IPS-15b (cell line): ENCODE measurements at regions not wholly inside any gene's neighbourhood (a gene's known extent, or its start where the extent isn't known, plus 50 kb on each side); places are given as distances from the start of the nearest gene placed in this dataset.

Experiments
- H3K27me3 ChIP-seq: one replicate; pipeline ENCODE4 v1.6.1; 2013; ENCODE audit warnings: low read length; ENCODE audit not compliant: control insufficient read depth, insufficient read depth
- H3K36me3 ChIP-seq: one replicate; pipeline ENCODE4 v1.6.1; 2013; ENCODE audit warnings: low read length; ENCODE audit not compliant: control insufficient read depth, insufficient read depth
- H3K4me1 ChIP-seq: one replicate; pipeline ENCODE4 v1.6.1; 2013; ENCODE audit warnings: mild to moderate bottlenecking, low read length; ENCODE audit not compliant: control insufficient read depth, insufficient read depth
- H3K4me3 ChIP-seq: one replicate; pipeline ENCODE4 v1.5.1; 2013; ENCODE audit warnings: low read depth, low read length
- H3K9ac ChIP-seq: one replicate; pipeline ENCODE4 v1.6.1; 2013; ENCODE audit warnings: low read depth, mild to moderate bottlenecking, low read length
- H3K9me3 ChIP-seq: one replicate; pipeline ENCODE4 v1.6.1; 2013; ENCODE audit warnings: mild to moderate bottlenecking, low read length; ENCODE audit not compliant: control insufficient read depth, insufficient read depth

DNA sequence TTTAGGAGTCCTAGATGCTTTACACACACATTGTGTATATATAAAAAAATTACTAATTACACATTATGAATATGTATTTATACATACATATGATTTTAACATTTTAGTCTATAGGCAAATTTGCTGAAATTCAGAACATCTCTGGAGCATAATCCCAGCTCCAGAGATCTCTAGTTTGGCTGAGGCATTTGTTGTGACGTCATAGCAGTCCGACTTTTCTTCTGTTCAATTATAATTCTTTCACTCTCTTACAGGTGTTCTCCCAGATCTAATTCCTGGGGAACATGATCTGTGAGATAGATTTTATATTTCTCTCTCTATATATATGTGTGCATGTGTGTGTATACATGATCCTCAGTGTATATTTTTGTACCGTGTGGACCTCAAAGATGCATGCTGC, 1876.2 kb downstream of the EFNA5 start:
- H3K36me3 ChIP-seq = no peaks in the 10 kb centered on the region
- no peaks in the 10 kb centered on the region for H3K4me1 ChIP-seq
- no peak overlapping the region for H3K4me3 ChIP-seq
- H3K9ac ChIP-seq = no peak overlapping the region
- no peaks in the 10 kb centered on the region for H3K9me3 ChIP-seq
- H3K27me3 ChIP-seq = no peaks in the 10 kb centered on the region

DNA sequence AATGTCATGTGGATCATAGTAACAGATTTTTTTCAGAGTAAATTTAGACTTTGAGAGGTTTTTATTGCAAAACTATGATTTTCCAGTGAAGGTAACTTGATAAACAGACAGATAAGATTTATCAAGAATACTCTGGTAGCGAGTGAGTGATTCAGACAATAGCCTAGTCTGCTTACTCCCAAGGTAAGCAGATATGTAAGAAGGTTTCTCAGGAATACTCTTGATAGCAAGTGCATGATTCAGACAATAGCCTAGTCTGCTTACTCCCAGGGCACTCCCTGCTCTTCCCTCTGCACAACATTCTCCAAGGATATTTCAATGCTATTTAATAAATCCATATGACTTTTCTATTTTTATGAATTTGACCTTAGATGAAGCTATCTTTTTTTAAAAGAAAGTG, 1881.5 kb downstream of the EFNA5 start:
- Histone ChIP-seq H3K4me3 (no peak overlapping the region), H3K9me3 (no peaks in the 10 kb centered on the region), H3K27me3 (no peaks in the 10 kb centered on the region), H3K36me3 (no peaks in the 10 kb centered on the region), H3K9ac (no peak overlapping the region), H3K4me1 (no peaks in the 10 kb centered on the region)

DNA sequence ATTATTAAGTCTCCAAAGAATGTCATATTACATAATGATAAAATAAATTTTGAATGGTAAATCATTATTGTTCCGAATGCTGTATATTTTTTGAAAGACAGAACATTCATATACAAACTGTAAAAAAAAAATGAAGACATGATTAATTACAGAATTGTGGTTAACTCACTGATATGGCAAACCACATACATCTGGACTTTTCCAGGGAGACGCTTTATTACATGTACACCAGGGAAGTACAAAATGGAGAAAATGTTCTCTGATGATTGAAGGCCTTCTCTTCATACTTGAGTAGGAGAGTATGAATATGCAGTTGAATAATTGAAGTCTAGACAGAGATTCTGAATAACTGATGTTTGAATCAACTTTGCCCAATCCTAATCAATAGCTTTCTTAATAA, 1886.9 kb downstream of the EFNA5 start:
- H3K36me3 ChIP-seq = no peaks in the 10 kb centered on the region
- H3K9ac ChIP-seq = no peak overlapping the region
- no peak overlapping the region for H3K4me3 ChIP-seq
- H3K9me3 ChIP-seq = no peaks in the 10 kb centered on the region
- no peaks in the 10 kb centered on the region for H3K27me3 ChIP-seq
- no peaks in the 10 kb centered on the region for H3K4me1 ChIP-seq

DNA sequence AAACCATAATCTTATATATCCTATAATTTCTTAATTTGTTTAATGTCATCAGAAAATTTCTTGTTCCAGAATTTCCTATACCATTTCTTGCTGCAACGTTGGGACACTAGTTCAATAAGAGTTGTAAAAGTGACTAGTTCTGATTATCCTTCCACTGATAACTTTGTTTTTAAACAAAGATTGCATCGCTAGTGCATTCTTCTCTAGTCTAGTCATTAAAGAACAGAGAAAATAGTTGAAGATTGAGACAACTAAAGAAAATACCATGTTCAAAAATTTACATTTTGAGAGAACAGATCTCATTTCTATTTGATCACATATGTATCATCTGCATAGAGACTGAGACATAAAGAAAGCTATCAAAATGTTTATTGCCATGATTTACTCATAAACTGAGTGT, 1888.2 kb downstream of the EFNA5 start:
- no peak overlapping the region for H3K4me3 ChIP-seq
- H3K9ac ChIP-seq = no peak overlapping the region
- H3K4me1 ChIP-seq = no peaks in the 10 kb centered on the region
- no peaks in the 10 kb centered on the region for H3K36me3 ChIP-seq
- no peaks in the 10 kb centered on the region for H3K27me3 ChIP-seq
- H3K9me3 ChIP-seq = no peaks in the 10 kb centered on the region

DNA sequence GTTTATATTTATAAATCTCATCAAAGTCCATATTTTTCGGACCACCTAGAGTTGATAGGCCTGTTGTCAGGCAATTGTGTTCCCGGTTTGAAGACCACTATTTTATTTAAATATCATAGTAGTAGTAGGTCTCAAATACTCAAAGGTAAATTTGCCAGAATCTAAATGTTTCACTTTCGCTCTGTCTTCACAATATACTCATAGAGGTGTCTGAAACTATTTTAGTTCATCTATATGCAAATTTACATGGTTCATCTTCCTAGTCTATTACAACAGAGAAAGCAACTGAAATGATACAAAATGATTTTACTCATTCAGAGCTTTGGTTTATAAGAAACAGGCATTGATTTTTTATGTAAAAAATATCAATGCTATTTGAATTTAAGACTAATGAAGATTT, 1897.5 kb downstream of the EFNA5 start:
- H3K9me3 ChIP-seq = no peaks in the 10 kb centered on the region
- no peaks in the 10 kb centered on the region for H3K27me3 ChIP-seq
- H3K36me3 ChIP-seq = no peaks in the 10 kb centered on the region
- no peaks in the 10 kb centered on the region for H3K4me1 ChIP-seq
- no peak overlapping the region for H3K4me3 ChIP-seq
- no peak overlapping the region for H3K9ac ChIP-seq

DNA sequence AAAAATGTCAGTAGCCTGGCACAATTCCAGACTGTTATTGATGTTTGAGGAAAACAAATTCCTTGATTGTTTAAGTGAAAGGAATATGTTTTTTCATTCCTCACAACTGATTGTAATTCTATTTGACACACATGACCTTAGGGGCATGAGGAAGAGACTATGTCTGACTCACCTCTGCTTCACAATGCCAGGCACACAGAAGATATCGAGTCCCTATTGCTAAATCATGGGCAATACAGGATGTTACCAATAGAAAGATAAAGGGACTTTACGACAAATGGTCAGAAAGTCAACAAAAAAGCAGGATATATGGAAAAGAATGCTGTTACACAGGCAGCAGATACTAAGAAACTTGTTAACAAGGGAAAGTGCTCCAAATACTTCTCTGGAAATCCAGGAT, 1903.5 kb downstream of the EFNA5 start:
- Histone ChIP-seq H3K4me3 (no peak overlapping the region), H3K9me3 (peaks cover 4% of the 10 kb centered on the region), H3K9ac (no peak overlapping the region), H3K36me3 (no peaks in the 10 kb centered on the region), H3K4me1 (no peaks in the 10 kb centered on the region), H3K27me3 (no peaks in the 10 kb centered on the region)

DNA sequence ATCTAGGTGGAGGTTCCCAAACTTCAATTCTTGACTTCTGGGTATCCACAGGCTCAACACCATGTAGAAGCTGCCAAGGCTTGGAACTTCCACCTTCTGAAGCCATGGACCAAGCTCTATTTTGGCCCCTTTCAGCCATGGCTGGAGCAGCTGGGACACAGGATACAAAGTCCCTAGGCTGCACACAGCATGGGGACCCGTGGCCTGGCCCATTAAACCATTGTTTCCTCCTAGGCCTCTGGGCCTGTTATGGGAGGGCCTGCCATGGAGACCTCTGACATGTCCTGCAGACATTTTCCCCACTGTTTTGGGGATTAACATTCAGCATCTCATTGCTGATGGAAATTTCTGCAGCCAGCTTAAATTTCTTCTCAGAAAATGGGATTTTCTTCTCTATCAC, 1908.0 kb downstream of the EFNA5 start:
- H3K4me1 ChIP-seq = no peaks in the 10 kb centered on the region

DNA sequence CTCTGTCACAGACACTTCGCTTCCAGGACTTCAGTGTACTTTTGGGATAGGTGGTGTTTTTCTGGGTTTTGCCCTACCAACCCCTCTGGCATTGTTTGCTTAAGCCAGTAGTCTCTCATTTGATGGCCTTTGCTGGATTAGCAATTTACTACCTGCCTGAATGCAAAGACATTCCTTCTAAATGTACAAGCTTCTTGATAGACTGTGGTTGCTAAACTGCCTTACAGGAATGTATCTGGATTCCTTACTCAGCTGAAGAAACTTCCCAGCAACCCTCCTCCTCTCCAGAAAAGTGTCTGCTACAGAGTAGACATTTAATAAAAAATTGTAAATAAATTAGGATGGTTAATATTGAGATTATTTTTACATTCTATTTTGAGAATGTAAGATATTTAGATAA, 1916.7 kb downstream of the EFNA5 start:
- H3K9ac ChIP-seq = no peak overlapping the region
- H3K4me3 ChIP-seq = no peak overlapping the region
- H3K4me1 ChIP-seq = no peaks in the 10 kb centered on the region
- no peaks in the 10 kb centered on the region for H3K27me3 ChIP-seq
- no peaks in the 10 kb centered on the region for H3K9me3 ChIP-seq
- H3K36me3 ChIP-seq = no peaks in the 10 kb centered on the region

More for the DNA sequence above, 1908.0 kb downstream of the EFNA5 start:
- Histone ChIP-seq H3K9ac (no peak overlapping the region), H3K4me3 (no peak overlapping the region), H3K27me3 (no peaks in the 10 kb centered on the region), H3K36me3 (no peaks in the 10 kb centered on the region), H3K9me3 (peaks cover 11% of the 10 kb centered on the region)

DNA sequence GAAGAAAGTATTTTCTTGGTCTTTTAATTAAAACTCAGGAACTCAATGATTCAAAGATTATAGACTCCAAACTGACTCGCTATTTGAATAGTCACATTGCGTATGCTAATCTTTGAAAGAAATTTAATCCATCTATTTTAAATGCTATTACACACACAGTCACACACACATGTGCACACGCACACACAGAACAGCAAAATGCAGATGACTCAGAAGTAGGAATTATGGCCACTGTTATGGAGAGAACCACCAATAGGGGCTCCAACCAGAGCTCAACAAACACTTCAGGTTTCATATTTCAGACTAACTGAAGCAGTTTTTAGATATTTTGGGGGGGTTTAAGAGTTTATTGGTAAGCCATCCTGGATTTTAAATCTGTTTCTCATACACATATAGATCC, 1917.9 kb downstream of the EFNA5 start:
- Histone ChIP-seq H3K9ac (no peak overlapping the region), H3K4me1 (no peaks in the 10 kb centered on the region), H3K36me3 (no peaks in the 10 kb centered on the region), H3K27me3 (no peaks in the 10 kb centered on the region), H3K9me3 (no peaks in the 10 kb centered on the region), H3K4me3 (no peak overlapping the region)

DNA sequence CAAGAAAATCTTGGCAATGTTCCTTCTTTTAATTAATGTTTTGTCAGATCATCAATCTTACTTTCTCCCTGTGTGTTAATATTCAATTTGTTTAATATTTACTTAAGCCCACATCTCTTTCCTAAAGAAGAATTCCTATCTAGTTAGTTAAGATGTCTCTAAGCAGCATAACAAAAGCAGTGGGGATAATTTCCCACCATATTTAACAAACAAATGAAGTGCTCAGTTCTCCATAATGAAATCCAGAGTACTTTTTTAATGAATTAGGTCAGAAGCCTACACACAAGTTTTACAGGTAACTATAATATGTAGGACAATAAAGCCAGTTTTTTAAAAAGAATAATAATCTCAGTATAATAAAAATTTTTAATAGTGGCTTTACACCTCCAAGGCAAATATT, 1918.8 kb downstream of the EFNA5 start:
- H3K9me3 ChIP-seq = no peaks in the 10 kb centered on the region
- no peaks in the 10 kb centered on the region for H3K36me3 ChIP-seq
- no peak overlapping the region for H3K9ac ChIP-seq
- no peaks in the 10 kb centered on the region for H3K27me3 ChIP-seq
- H3K4me3 ChIP-seq = no peak overlapping the region
- no peaks in the 10 kb centered on the region for H3K4me1 ChIP-seq

DNA sequence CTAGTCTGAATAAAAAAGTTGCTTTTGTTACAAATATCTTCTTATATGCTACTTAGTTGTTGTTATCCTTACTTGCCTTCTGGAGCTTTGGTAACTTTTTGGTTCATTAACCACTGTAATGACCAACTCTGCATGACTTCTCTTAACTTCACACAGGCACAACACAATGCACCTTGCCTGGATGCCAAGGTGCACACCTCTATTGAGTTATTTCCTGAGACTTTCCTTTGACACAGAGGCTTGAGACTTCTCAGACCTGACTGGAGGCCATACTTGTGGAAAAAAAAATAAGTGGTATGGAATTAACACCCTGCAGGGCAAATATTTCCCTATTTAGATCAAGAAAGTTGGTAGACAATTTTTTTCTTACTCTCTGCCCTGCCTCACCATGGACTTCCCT, 1925.6 kb downstream of the EFNA5 start:
- H3K9me3 ChIP-seq = no peaks in the 10 kb centered on the region
- no peaks in the 10 kb centered on the region for H3K4me1 ChIP-seq
- no peak overlapping the region for H3K9ac ChIP-seq
- no peaks in the 10 kb centered on the region for H3K36me3 ChIP-seq
- no peak overlapping the region for H3K4me3 ChIP-seq
- H3K27me3 ChIP-seq = no peaks in the 10 kb centered on the region

DNA sequence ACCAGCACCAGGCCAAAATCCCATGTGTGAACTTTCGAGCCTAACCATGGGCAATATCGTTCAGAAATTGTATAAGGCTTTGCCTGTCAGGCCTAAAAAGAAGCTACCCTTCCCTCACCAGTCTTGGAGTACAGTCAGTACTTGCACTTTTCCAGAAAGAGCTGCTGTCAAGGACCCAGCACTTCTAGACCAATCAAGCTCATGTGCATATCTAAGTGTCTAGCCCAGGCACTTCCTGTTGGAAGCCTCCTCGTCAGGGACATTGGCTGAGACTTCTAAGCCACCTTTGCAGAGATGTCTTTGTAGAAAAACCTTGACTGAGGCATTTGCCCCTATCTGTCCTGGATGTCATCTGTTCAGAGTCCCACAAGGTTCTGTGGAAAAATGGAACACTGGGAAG, 1930.5 kb downstream of the EFNA5 start:
- Histone ChIP-seq H3K4me1 (no peaks in the 10 kb centered on the region), H3K36me3 (no peaks in the 10 kb centered on the region), H3K9ac (no peak overlapping the region), H3K9me3 (no peaks in the 10 kb centered on the region), H3K4me3 (no peak overlapping the region), H3K27me3 (no peaks in the 10 kb centered on the region)

DNA sequence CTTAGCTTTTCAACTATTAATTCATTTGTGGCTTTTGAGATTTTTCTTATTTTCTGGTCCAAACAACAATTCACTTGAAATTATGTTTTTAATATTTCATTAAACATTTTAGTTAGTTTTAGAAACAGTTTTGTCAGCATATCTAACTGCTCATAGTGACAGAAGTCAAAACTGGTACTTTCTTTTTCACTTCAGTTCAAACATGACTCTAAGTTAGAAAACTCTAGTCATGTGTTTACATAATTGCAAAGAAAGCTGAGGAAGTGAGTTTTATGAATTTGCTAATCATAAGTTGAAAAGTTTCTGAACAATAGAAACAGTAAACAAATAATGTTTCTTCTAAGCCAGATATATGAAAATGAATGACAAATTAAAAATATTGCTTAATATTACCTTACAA, 1931.0 kb downstream of the EFNA5 start:
- no peaks in the 10 kb centered on the region for H3K4me1 ChIP-seq
- H3K9ac ChIP-seq = no peak overlapping the region

More for the DNA sequence above, 1931.0 kb downstream of the EFNA5 start:
- Histone ChIP-seq H3K9me3 (no peaks in the 10 kb centered on the region), H3K4me3 (no peak overlapping the region), H3K36me3 (no peaks in the 10 kb centered on the region), H3K27me3 (no peaks in the 10 kb centered on the region)
